A673 (cell line): ENCODE measurements at regions not wholly inside any gene's neighbourhood (a gene's known extent, or its start where the extent isn't known, plus 50 kb on each side); places are given as distances from the start of the nearest gene placed in this dataset.

Experiments
- BruUV-seq: library from RNA; stranded (reverse); fragments of 400-500 nt; replicated peaks from 2 replicates; lab custom pipeline; 2021; lab: Mats Ljungman, UMichigan
- CTCF ChIA-PET: fragments of 300-600 bp; sonication (Branson Sonifier 250); formaldehyde crosslinking; loops from one replicate; lab custom pipeline; 2022; ENCODE audit warnings: antibody characterized with exemption; lab: Charles Lee
- POLR2A ChIA-PET: fragments of 300-600 bp; sonication (Branson Sonifier 250); formaldehyde crosslinking; loops from one replicate; lab custom pipeline; 2022; ENCODE audit warnings: antibody characterized with exemption; ENCODE audit not compliant: low non-redundant PET; lab: Charles Lee
- DNase-seq: peaks from one replicate; pipeline ENCODE4 v3.0.0-alpha.2; 2015; ENCODE audit warnings: low spot score
- H3K27ac ChIP-seq: fragments of 200-600 bp; sonication (generic); 2 replicates; pipeline ENCODE4 v1.5.1; 2016; ENCODE audit warnings: mixed run types, low read depth, mild to moderate bottlenecking, mixed read lengths, antibody characterized with exemption, low read length; ENCODE audit not compliant: poor library complexity, severe bottlenecking
- H3K27me3 ChIP-seq: fragments of 200-600 bp; sonication (generic); replicated peaks from 2 replicates; pipeline ENCODE4 v1.6.1; 2017; ENCODE audit warnings: mixed run types, low read depth, mild to moderate bottlenecking, mixed read lengths, antibody characterized with exemption, low read length; ENCODE audit not compliant: insufficient read depth, poor library complexity
- H3K36me3 ChIP-seq: fragments of 200-600 bp; sonication (generic); 2 replicates; pipeline ENCODE4 v1.6.1; 2016; ENCODE audit warnings: mixed run types, mild to moderate bottlenecking, mixed read lengths, antibody characterized with exemption, low read length; ENCODE audit not compliant: insufficient read depth, poor library complexity, severe bottlenecking
- H3K4me1 ChIP-seq: fragments of 200-600 bp; sonication (generic); 2 replicates; pipeline ENCODE4 v1.6.1; 2017; ENCODE audit warnings: mixed run types, mild to moderate bottlenecking, mixed read lengths, antibody characterized with exemption, low read length; ENCODE audit not compliant: insufficient read depth, poor library complexity, severe bottlenecking
- H3K4me3 ChIP-seq: fragments of 200-600 bp; sonication (generic); 2 replicates; pipeline ENCODE4 v1.5.1; 2016; ENCODE audit warnings: low read depth, mixed run types, mild to moderate bottlenecking, mixed read lengths, low read length; ENCODE audit not compliant: poor library complexity, severe bottlenecking
- H3K9me3 ChIP-seq: fragments of 200-600 bp; sonication (generic); 2 replicates; pipeline ENCODE4 v1.6.1; 2016; ENCODE audit warnings: mixed run types, low read depth, mild to moderate bottlenecking, mixed read lengths, antibody characterized with exemption, low read length; ENCODE audit not compliant: poor library complexity, severe bottlenecking
- EZH2 ChIP-seq: fragments of 200-600 bp; sonication (generic); IDR thresholded peaks from 2 replicates; pipeline ENCODE4 v1.6.1; 2017; ENCODE audit warnings: borderline replicate concordance, low read depth, mild to moderate bottlenecking, mixed read lengths, antibody characterized with exemption, low read length; ENCODE audit not compliant: poor library complexity, severe bottlenecking
- intact Hi-C: fragments of 100-400 bp; cut with micrococcal nuclease; formaldehyde crosslinking; loops from one replicate; pipeline ENCODE4 v1.10.0; 2022; ENCODE audit not compliant: unreplicated experiment
- TF ChIP-seq, protein P1 (sequence below): fragments of 300-800, 200-600 bp; sonication (generic); conservative IDR thresholded peaks from 2 replicates; pipeline ENCODE4 v1.5.1; 2017; ENCODE audit warnings: low read depth, mild to moderate bottlenecking, antibody characterized with exemption, low read length, moderate library complexity, mixed read lengths

DNA sequence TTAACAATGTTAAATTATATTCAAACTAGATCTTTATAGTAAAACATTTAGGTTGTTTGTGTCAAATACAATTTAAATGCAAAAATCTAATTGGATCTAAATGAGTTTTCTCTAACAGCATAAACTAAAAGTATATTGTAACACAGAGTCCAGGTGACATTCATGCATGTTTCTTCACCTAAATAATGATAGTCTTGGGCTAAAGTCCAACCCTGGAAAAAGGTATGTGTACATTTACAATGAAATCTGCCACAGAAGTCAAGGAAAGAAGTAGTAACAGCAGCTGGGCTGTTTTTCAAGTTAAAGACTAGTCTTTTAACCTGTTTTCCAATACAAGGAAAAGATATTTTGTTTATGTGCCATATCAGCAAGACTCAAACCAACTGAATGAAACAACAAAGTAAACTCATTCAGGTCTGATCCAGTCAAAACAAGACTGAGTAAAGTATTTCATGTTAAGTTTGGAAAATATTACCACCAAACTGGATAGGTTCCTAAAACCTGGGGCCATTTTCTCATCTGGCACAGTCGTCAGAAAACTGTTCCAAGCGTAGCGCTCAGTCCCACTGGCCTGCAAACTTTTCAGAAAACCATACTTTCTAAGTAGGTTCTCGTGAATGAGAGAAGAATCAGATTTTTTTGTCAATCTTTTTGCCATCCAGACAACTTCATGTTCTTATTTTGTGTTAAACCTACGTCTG lies 349.2 kb downstream of the HGF start:
- no peak overlapping the region for H3K4me3 ChIP-seq
- no TSS peak for BruUV-seq
- peaks cover 3% of the 10 kb centered on the region for H3K27me3 ChIP-seq
- ChIA-PET POLR2A (no interaction called here), CTCF (no interaction called here)
- H3K9me3 ChIP-seq = no peaks in the 10 kb centered on the region
- no peak overlapping the region for H3K27ac ChIP-seq
- no peak for DNase-seq
- TF ChIP-seq EZH2 = no peak
- TF ChIP-seq, protein P1, sequence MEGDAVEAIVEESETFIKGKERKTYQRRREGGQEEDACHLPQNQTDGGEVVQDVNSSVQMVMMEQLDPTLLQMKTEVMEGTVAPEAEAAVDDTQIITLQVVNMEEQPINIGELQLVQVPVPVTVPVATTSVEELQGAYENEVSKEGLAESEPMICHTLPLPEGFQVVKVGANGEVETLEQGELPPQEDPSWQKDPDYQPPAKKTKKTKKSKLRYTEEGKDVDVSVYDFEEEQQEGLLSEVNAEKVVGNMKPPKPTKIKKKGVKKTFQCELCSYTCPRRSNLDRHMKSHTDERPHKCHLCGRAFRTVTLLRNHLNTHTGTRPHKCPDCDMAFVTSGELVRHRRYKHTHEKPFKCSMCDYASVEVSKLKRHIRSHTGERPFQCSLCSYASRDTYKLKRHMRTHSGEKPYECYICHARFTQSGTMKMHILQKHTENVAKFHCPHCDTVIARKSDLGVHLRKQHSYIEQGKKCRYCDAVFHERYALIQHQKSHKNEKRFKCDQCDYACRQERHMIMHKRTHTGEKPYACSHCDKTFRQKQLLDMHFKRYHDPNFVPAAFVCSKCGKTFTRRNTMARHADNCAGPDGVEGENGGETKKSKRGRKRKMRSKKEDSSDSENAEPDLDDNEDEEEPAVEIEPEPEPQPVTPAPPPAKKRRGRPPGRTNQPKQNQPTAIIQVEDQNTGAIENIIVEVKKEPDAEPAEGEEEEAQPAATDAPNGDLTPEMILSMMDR = no peak
- H3K36me3 ChIP-seq = no peaks in the 10 kb centered on the region
- intact Hi-C loops = no loop called here
- no peaks in the 10 kb centered on the region for H3K4me1 ChIP-seq

DNA sequence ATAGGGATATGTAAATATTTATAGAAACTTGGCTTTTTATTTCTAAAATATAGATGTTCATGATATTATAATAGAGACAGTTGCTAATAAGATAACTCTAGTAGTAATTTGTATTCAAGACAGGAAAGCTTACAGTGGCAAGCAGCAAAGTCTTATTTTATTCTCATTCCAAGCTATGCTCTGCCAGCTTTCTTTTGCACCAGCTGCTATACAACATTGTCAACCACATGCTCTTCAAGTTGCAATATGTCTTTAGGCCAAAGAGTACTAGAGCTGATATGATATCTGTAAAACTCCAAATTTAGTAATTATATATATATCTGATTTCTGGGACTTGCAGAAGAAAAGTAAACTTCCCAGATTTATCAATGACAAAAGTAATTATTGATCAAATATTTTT lies 350.1 kb downstream of the HGF start:
- BruUV-seq = no TSS peak
- intact Hi-C loops = no loop called here
- no peaks in the 10 kb centered on the region for H3K36me3 ChIP-seq
- H3K4me3 ChIP-seq = no peak overlapping the region
- ChIA-PET POLR2A (no interaction called here), CTCF (no interaction called here)
- no peak for TF ChIP-seq EZH2
- TF ChIP-seq, protein P1 = no peak
- H3K27me3 ChIP-seq = no peaks in the 10 kb centered on the region
- no peaks in the 10 kb centered on the region for H3K9me3 ChIP-seq
- no peak for DNase-seq
- H3K4me1 ChIP-seq = no peaks in the 10 kb centered on the region
- H3K27ac ChIP-seq = no peak overlapping the region

DNA sequence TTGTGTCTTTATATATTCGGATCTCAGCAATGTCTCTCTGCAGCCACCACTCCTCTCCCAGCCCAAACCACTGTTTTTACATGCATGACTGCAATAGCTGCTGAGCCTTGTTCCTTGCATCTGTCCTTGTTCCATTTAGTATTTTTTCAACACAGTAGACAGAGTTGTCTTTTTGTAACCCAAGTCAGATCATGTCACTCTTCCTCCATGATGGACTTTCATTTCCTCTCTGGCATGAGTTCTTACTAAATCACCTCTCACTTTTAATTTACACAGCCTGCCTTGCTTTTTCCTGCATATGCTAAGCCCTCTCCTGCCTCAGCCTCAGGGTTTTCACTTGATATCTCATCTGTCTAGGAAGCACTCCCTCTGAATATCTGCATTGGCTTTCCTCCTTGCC lies 353.2 kb downstream of the HGF start:
- H3K36me3 ChIP-seq = no peaks in the 10 kb centered on the region
- intact Hi-C loops = no loop called here
- no peaks in the 10 kb centered on the region for H3K27me3 ChIP-seq
- H3K4me3 ChIP-seq = no peak overlapping the region
- POLR2A ChIA-PET = no interaction called here
- H3K4me1 ChIP-seq = no peaks in the 10 kb centered on the region
- H3K9me3 ChIP-seq = no peaks in the 10 kb centered on the region
- CTCF ChIA-PET = no interaction called here
- no peak for DNase-seq
- no peak overlapping the region for H3K27ac ChIP-seq
- no TSS peak for BruUV-seq
- TF ChIP-seq, protein P1 = no peak
- TF ChIP-seq EZH2 = no peak
